Liver (tissue), 8 donors: ENCODE measurements at regions not wholly inside any gene's neighbourhood (a gene's known extent, or its start where the extent isn't known, plus 50 kb on each side); places are given as distances from the start of the nearest gene placed in this dataset.

Experiments used
- DNase-seq: peaks from one replicate; pipeline ENCODE4 v3.0.0-alpha.2; 2017; ENCODE audit warnings: low spot score
- H3K27ac ChIP-seq, 2 donors: one replicate each; pipeline ENCODE4 v1.7.0; 2013; ENCODE audit warnings: inconsistent platforms in 2 of 2, low read length in 2 of 2, control low read depth in 1 of 2, low read depth in 1 of 2, mild to moderate bottlenecking in 1 of 2
- H3K27me3 ChIP-seq, 4 donors: one replicate each; pipeline versions ENCODE4 v1.6.1 to v1.7.0; 2013; ENCODE audit warnings: low read length in 3 of 4, inconsistent platforms in 1 of 4, mild to moderate bottlenecking in 1 of 4, moderate library complexity in 1 of 4; ENCODE audit not compliant: control insufficient read depth in 4 of 4, insufficient read depth in 4 of 4
- H3K36me3 ChIP-seq, 4 donors: one replicate each; pipeline versions ENCODE4 v1.6.1 to v1.7.0; 2013; ENCODE audit warnings: low read length in 3 of 4, mild to moderate bottlenecking in 3 of 4, low read depth in 1 of 4, moderate library complexity in 1 of 4; ENCODE audit not compliant: control insufficient read depth in 4 of 4, insufficient read depth in 3 of 4
- H3K4me1 ChIP-seq, 4 donors: one replicate each; pipeline versions ENCODE4 v1.6.1 to v1.7.0; 2013; ENCODE audit warnings: low read length in 3 of 4, mild to moderate bottlenecking in 3 of 4, moderate library complexity in 1 of 4; ENCODE audit not compliant: control insufficient read depth in 4 of 4, insufficient read depth in 4 of 4
- H3K4me3 ChIP-seq, 3 donors: one replicate each; pipeline versions ENCODE4 v1.6.1 to v1.7.0; 2013; ENCODE audit warnings: low read length in 3 of 3, control low read depth in 1 of 3, low read depth in 1 of 3, mild to moderate bottlenecking in 1 of 3
- H3K9ac ChIP-seq, 2 donors: one replicate each; pipeline ENCODE4 v1.7.0; 2013; ENCODE audit warnings: low read length in 2 of 2, mild to moderate bottlenecking in 2 of 2, moderate library complexity in 2 of 2, control low read depth in 1 of 2, low read depth in 1 of 2
- H3K9me3 ChIP-seq, 4 donors: one replicate each; pipeline versions ENCODE4 v1.6.1 to v1.7.0; 2013; ENCODE audit warnings: low read length in 3 of 4; ENCODE audit not compliant: control insufficient read depth in 4 of 4
- CTCF ChIP-seq: fragments of 150-350 bp; IDR thresholded peaks from 2 replicates; pipeline ENCODE4 v1.5.1; 2017; ENCODE audit warnings: improper control_type of control experiment, low read depth, low read length; ENCODE audit not compliant: missing input control
- EGR1 ChIP-seq, 2 donors: IDR thresholded peaks; 2 replicates each; pipeline ENCODE4 v1.6.1; 2016 to 2018; ENCODE audit warnings: antibody characterized with exemption in 2 of 2, low read depth in 2 of 2
- FOXA2 ChIP-seq: IDR thresholded peaks from 2 replicates; pipeline ENCODE4 v1.6.1; 2016; ENCODE audit warnings: antibody characterized with exemption
- GABPA ChIP-seq, 2 donors: IDR thresholded peaks in 1 of 2; conservative IDR thresholded peaks in 1 of 2; 2 replicates each; pipeline ENCODE4 v1.6.1; 2016; ENCODE audit warnings: antibody characterized with exemption in 2 of 2, mild to moderate bottlenecking in 1 of 2, moderate library complexity in 1 of 2
- HNF4A ChIP-seq, 2 donors: conservative IDR thresholded peaks; 2 replicates each; pipeline ENCODE4 v1.6.1; 2016; ENCODE audit warnings: antibody characterized with exemption in 2 of 2, mild to moderate bottlenecking in 2 of 2
- HNF4G ChIP-seq: IDR thresholded peaks from 2 replicates; pipeline ENCODE4 v1.6.1; 2016; ENCODE audit warnings: antibody characterized with exemption
- JUND ChIP-seq, 2 donors: IDR thresholded peaks; 2 replicates each; pipeline ENCODE4 v1.6.1; 2016; ENCODE audit warnings: antibody characterized with exemption in 2 of 2
- NR2F2 ChIP-seq: IDR thresholded peaks from 2 replicates; pipeline ENCODE4 v1.6.1; 2016; ENCODE audit warnings: antibody characterized with exemption
- RAD21 ChIP-seq, 2 donors: IDR thresholded peaks; 2 replicates each; pipeline ENCODE4 v1.6.1; 2016; ENCODE audit warnings: antibody characterized with exemption in 2 of 2, mild to moderate bottlenecking in 2 of 2
- REST ChIP-seq: IDR thresholded peaks from 2 replicates; pipeline ENCODE4 v1.6.1; 2016; ENCODE audit warnings: antibody characterized with exemption, mild to moderate bottlenecking
- RXRA ChIP-seq, 2 donors: IDR thresholded peaks; 2 replicates each; pipeline ENCODE4 v1.6.1; 2017 to 2018; ENCODE audit warnings: antibody characterized with exemption in 2 of 2, mild to moderate bottlenecking in 1 of 2
- SP1 ChIP-seq: IDR thresholded peaks from 2 replicates; pipeline ENCODE4 v1.6.1; 2018; ENCODE audit warnings: antibody characterized with exemption, mild to moderate bottlenecking
- TAF1 ChIP-seq: conservative IDR thresholded peaks from 2 replicates; pipeline ENCODE4 v1.6.1; 2016; ENCODE audit warnings: antibody characterized with exemption, mild to moderate bottlenecking
- YY1 ChIP-seq: IDR thresholded peaks from 2 replicates; pipeline ENCODE4 v1.6.1; 2016; ENCODE audit warnings: antibody characterized with exemption, mild to moderate bottlenecking
- ZBTB33 ChIP-seq: IDR thresholded peaks from 2 replicates; pipeline ENCODE4 v1.6.1; 2016; ENCODE audit warnings: antibody characterized with exemption
- WGBS: extraction: QIAGEN DNeasy Blood & Tissue Kit; methylation state at CpG from one replicate; pipeline ENCODE4 v1.1.7; 2013; 5-methylcytosine and 5-hydroxymethylcytosine counted together
- TF ChIP-seq, protein P1 (sequence below): IDR thresholded peaks from 2 replicates; pipeline ENCODE4 v1.6.1; 2016; ENCODE audit warnings: antibody characterized with exemption
- TF ChIP-seq, protein P2 (sequence below): IDR thresholded peaks from 2 replicates; pipeline ENCODE4 v1.6.1; 2016; ENCODE audit warnings: antibody characterized with exemption
- donor health status: healthy.
- donor health status: healthy.
- donor health status: healthy.
- donor health status: healthy.
- donor health status: healthy.

DNA sequence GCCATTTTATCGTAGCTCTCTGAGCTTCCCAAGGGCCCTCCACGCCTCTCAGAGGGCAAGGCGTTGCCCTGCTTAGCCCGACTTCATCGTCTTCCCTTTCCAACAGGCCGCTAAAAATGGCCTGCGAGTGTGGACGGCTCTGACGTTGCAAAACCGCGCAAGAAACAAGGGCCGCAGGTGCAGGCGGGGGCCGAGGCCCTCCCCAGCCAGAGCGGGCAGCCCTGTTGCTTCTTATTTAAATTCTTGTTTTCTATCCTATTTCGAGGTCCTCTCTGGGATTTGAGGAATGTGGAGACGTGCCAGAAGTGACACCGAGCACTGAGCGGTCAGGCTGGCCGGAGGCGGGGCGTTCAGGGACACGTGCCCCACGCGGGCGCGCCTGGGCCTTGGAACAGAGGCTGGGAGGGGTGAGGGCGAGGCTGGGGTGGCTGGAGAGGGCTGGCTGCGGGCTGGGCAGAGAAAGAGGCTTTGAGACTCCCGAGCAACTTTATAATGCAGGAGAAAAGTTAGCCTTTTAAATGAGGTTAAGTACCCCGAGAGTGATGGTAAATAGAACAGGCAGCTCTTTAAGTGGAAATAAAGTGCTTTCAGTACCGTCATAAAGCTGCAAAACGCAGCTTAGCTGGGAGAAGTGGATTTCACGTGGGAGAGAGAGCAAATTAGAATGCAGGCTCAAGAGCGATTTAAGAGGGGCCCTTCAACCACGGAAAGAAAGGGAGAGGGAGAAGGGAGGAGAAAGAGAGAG is 243.6 kb downstream of the AUH start:
- DNase-seq = peak; percentile 46
- Histone ChIP-seq H3K36me3 (no peaks in the 10 kb centered on the region), H3K9ac (peak overlapping the region in 1 of 2 donors; percentile 80), H3K9me3 (no peaks in the 10 kb centered on the region), H3K27ac (no peak overlapping the region), H3K27me3 (no peaks in the 10 kb centered on the region), H3K4me1 (peaks cover 0 to 3% (median 3%) of the 10 kb centered on the region in 4 donors), H3K4me3 (peak overlapping the region in 1 of 3 donors; percentile 15)
- WGBS = 23% methylated on average over 36 of the region's 36 CpGs
- TF ChIP-seq, protein P1, sequence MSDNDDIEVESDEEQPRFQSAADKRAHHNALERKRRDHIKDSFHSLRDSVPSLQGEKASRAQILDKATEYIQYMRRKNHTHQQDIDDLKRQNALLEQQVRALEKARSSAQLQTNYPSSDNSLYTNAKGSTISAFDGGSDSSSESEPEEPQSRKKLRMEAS = peak; percentile 45
- no peak for TF ChIP-seq EGR1 (IDR thresholded peaks at IDR 0.05; ENCODE audit: low read depth in 2 of 2)
- peak in 1 of 2 donors; percentile 28 for TF ChIP-seq RXRA (IDR thresholded peaks at IDR 0.05)
- no peak for TF ChIP-seq HNF4G
- TF ChIP-seq GABPA (IDR thresholded peaks at IDR 0.05 in 1 of 2, conservative IDR thresholded peaks at IDR 0.05 in 1 of 2) = no peak
- TF ChIP-seq REST = no peak
- TF ChIP-seq JUND (IDR thresholded peaks at IDR 0.05) = no peak
- TF ChIP-seq, protein P2, sequence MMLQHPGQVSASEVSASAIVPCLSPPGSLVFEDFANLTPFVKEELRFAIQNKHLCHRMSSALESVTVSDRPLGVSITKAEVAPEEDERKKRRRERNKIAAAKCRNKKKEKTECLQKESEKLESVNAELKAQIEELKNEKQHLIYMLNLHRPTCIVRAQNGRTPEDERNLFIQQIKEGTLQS = no peak
- TF ChIP-seq NR2F2 = no peak
- no peak for TF ChIP-seq YY1
- no peak for TF ChIP-seq SP1
- TF ChIP-seq FOXA2 = no peak
- TF ChIP-seq CTCF = no peak
- no peak for TF ChIP-seq HNF4A (conservative IDR thresholded peaks at IDR 0.05)
- peak in 1 of 2 donors; percentile 51 for TF ChIP-seq RAD21 (IDR thresholded peaks at IDR 0.05)
- TF ChIP-seq TAF1 = no peak
- TF ChIP-seq ZBTB33 = no peak
